ENCODE measurements at regions not wholly inside any gene's neighbourhood (a gene's known extent, or its start where the extent isn't known, plus 50 kb on each side); places are given as distances from the start of the nearest gene placed in this dataset.

- DNase-seq, result no peak
These were observed 369.9 kb upstream of the PCDH7 start for GRCh38 chr4:30350288-30350687.

GRCh38 chr4:30354605-30355004 is 365.6 kb upstream of the PCDH7 start:
- no peak for DNase-seq

GRCh38 chr4:30362436-30362835 is 357.7 kb upstream of the PCDH7 start:
- DNase-seq, result no peak

- no peak for DNase-seq
These were observed 350.1 kb upstream of the PCDH7 start for GRCh38 chr4:30370105-30370504.

GRCh38 chr4:30380404-30380998 is 339.7 kb upstream of the PCDH7 start:
- no peak for DNase-seq

GRCh38 chr4:30385650-30386049 is 334.5 kb upstream of the PCDH7 start:
- DNase-seq, result no peak

- DNase-seq, result no peak
These were observed 333.8 kb upstream of the PCDH7 start for GRCh38 chr4:30386266-30386895.

- no peak for DNase-seq
These were observed 324.3 kb upstream of the PCDH7 start for GRCh38 chr4:30395902-30396301.

- DNase-seq, result no peak
These were observed 323.2 kb upstream of the PCDH7 start for GRCh38 chr4:30396772-30397475.

- DNase-seq, result no peak
These were observed 320.7 kb upstream of the PCDH7 start for GRCh38 chr4:30399476-30399875.

- no peak for DNase-seq
These were observed 317.9 kb upstream of the PCDH7 start for GRCh38 chr4:30402276-30402675.

GRCh38 chr4:30413915-30414314 is 306.3 kb upstream of the PCDH7 start:
- no peak for DNase-seq

- DNase-seq, result no peak
These were observed 303.6 kb upstream of the PCDH7 start for GRCh38 chr4:30416547-30416946.

GRCh38 chr4:30427932-30428331 is 292.2 kb upstream of the PCDH7 start:
- DNase-seq, result no peak

- no peak for DNase-seq
These were observed 290.1 kb upstream of the PCDH7 start for GRCh38 chr4:30429813-30430761.

- no peak for DNase-seq
These were observed 285.5 kb upstream of the PCDH7 start for GRCh38 chr4:30434656-30435055.

GRCh38 chr4:30436394-30436793 is 283.8 kb upstream of the PCDH7 start:
- DNase-seq, result no peak

GRCh38 chr4:30437316-30437715 is 282.9 kb upstream of the PCDH7 start:
- no peak for DNase-seq

- DNase-seq, result no peak
These were observed 276.9 kb upstream of the PCDH7 start for GRCh38 chr4:30443289-30443688.

- DNase-seq, result no peak
These were observed 269.7 kb upstream of the PCDH7 start for GRCh38 chr4:30450474-30450873.

GRCh38 chr4:30454504-30454903 is 265.7 kb upstream of the PCDH7 start:
- no peak for DNase-seq

- no peak for DNase-seq
These were observed 263.5 kb upstream of the PCDH7 start for GRCh38 chr4:30456716-30457115.

- no peak for DNase-seq
These were observed 259.4 kb upstream of the PCDH7 start for GRCh38 chr4:30460818-30461217.

Data from NCI-H2107 (cell line).